ENCODE measurements at regions not wholly inside any gene's neighbourhood (a gene's known extent, or its start where the extent isn't known, plus 50 kb on each side); places are given as distances from the start of the nearest gene placed in this dataset.

GRCh38 chr15:81768773-81769172, 277.0 kb downstream of the MEX3B start:
- dilution Hi-C loops (cut with MboI; ENCODE audit: extremely low pct_ligation_motif_present, low sequenced_read_pairs), result no loop called here

More at GRCh38 chr15:81768773-81769172, 277.0 kb downstream of the MEX3B start:
- H2AFZ ChIP-seq (ENCODE audit: low read depth, low read length), result no peak overlapping the region
- H3K36me3 ChIP-seq (ENCODE audit: control insufficient read depth in 2 of 2, extremely low read depth in 1 of 2, insufficient read depth in 2 of 2, low read length in 2 of 2), result no peaks in the 10 kb centered on the region
- no peaks in the 10 kb centered on the region for H3K9me1 ChIP-seq (replicated peaks; ENCODE audit: control insufficient read depth, extremely low read depth, insufficient read depth, low read length)
- DNase-seq (ENCODE audit: low read depth, low spot score) (no peak), FAIRE-seq (no peak)
- intact Hi-C loops (cut with micrococcal nuclease), result no loop called here
- no peak overlapping the region for H3K4me2 ChIP-seq (ENCODE audit: insufficient read depth, low read length)
- no peak for TF ChIP-seq FOS (IDR thresholded peaks at IDR 0.05; ENCODE audit: borderline replicate concordance, insufficient read depth, low read length)
- no peak for TF ChIP-seq POLR2A (IDR thresholded peaks at IDR 0.05; ENCODE audit: low read depth, low read length)
- TF ChIP-seq JUN (IDR thresholded peaks at IDR 0.05; ENCODE audit: borderline replicate concordance, insufficient read depth, insufficient read length, low read depth), result no peak
- no peak for TF ChIP-seq MYC (IDR thresholded peaks at IDR 0.05; ENCODE audit: low read depth, low read length)
- TF ChIP-seq MAX (IDR thresholded peaks at IDR 0.05; ENCODE audit: insufficient read depth, insufficient read length), result no peak
- no peak for TF ChIP-seq GATA2 (IDR thresholded peaks at IDR 0.05; ENCODE audit: insufficient read depth, insufficient read length, low read depth, low read length)
- no peak for TF ChIP-seq POLR2AphosphoS5 (IDR thresholded peaks at IDR 0.05; ENCODE audit: insufficient read depth, low read depth, low read length)
- no peak for TF ChIP-seq EZH2 (IDR thresholded peaks at IDR 0.05; ENCODE audit: borderline replicate concordance, low read depth, low read length, severe bottlenecking)
- no peak for TF ChIP-seq CTCF (IDR thresholded peaks at IDR 0.05; ENCODE audit: extremely low read depth in 1 of 2, insufficient read depth in 1 of 2, low read depth in 1 of 2, low read length in 2 of 2)
- H3K4me1 ChIP-seq (ENCODE audit: control insufficient read depth, extremely low read depth, insufficient read depth, low read length), result no peaks in the 10 kb centered on the region
- no peaks in the 10 kb centered on the region for H4K20me1 ChIP-seq (replicated peaks; ENCODE audit: control insufficient read depth, extremely low read depth, insufficient read depth, low read length)
- no peak overlapping the region for H3K27ac ChIP-seq (ENCODE audit: insufficient read depth, low read depth, low read length)
- no peaks in the 10 kb centered on the region for H3K27me3 ChIP-seq (ENCODE audit: control insufficient read depth in 2 of 2, insufficient read depth in 2 of 2, low read length in 2 of 2)
- CTCF ChIA-PET, result no interaction called here
- no peaks in the 10 kb centered on the region for H3K79me2 ChIP-seq (ENCODE audit: control insufficient read depth, insufficient read depth, low read length)
- POLR2A ChIA-PET, result no interaction called here
- BruUV-seq (replicated peaks), result no TSS peak
- H3K9ac ChIP-seq (replicated peaks; ENCODE audit: extremely low read depth, insufficient read depth, low read length), result no peak overlapping the region
- H3K9me3 ChIP-seq (replicated peaks; ENCODE audit: control insufficient read depth, insufficient read depth, low read length), result no peaks in the 10 kb centered on the region
- no peak overlapping the region for H3K4me3 ChIP-seq (replicated peaks in 1 of 3; ENCODE audit: insufficient read depth in 1 of 3, low read depth in 1 of 3, low read length in 3 of 3)
